A549 (cell line): ENCODE measurements at regions not wholly inside any gene's neighbourhood (a gene's known extent, or its start where the extent isn't known, plus 50 kb on each side); places are given as distances from the start of the nearest gene placed in this dataset.

ENCODE experiments used
- ATAC-seq, 2 experiments: fragments of 200-7000 bp in 1 of 2; fragments of >200 bp in 1 of 2; cut with Nextera tagmentation in 1 of 2; cut with Tn5 transposase in 1 of 2; 3 replicates each; pipeline versions ENCODE4 v1.8.0 to v1.9.1; 2018 to 2020; ENCODE audit warnings: mild to moderate bottlenecking in 1 of 2, moderate library complexity in 1 of 2
- CTCF ChIA-PET: fragments of 300-600 bp; sonication (Branson Sonifier 250); formaldehyde crosslinking; extraction: SDS; loops from one replicate; lab custom pipeline; 2021; ENCODE audit warnings: antibody characterized with exemption, inconsistent platforms; lab: Yijun Ruan, JAX
- POLR2A ChIA-PET: fragments of 350-600 bp; formaldehyde crosslinking; extraction: SDS; loops from one replicate; lab custom pipeline; 2021; ENCODE audit warnings: antibody characterized with exemption, inconsistent platforms; lab: Yijun Ruan, JAX
- DNase-seq, 2 experiments: peaks; one replicate each; pipeline versions ENCODE4 v3.0.0 to v3.0.0-alpha.2; 2011 to 2016; ENCODE audit warnings: low read depth in 1 of 2, low spot score in 1 of 2
- FAIRE-seq: peaks from 2 replicates; lab custom pipeline; 2011; peaks lifted over from hg19 to GRCh38; lab: Jason Lieb, UNC
- H3K27ac ChIP-seq, 2 experiments: fragments of >200 bp; sonication (Bioruptor Twin); formaldehyde crosslinking; 3 replicates each; pipeline ENCODE4 v1.5.1; 2016 to 2017
- H3K4me1 ChIP-seq: fragments of >200 bp; sonication (Bioruptor Twin); formaldehyde crosslinking; 3 replicates; pipeline ENCODE4 v1.6.1; 2016
- H3K4me2 ChIP-seq: fragments of >200 bp; sonication (Bioruptor Twin); formaldehyde crosslinking; 3 replicates; pipeline ENCODE4 v1.6.1; 2016
- H3K4me3 ChIP-seq: fragments of >200 bp; sonication (Bioruptor Twin); formaldehyde crosslinking; 3 replicates; pipeline ENCODE4 v1.5.1; 2016
- H3K9me3 ChIP-seq: fragments of >200 bp; sonication (Bioruptor Twin); formaldehyde crosslinking; 3 replicates; pipeline ENCODE4 v1.6.1; 2016
- ATOH8 ChIP-seq: fragments of 250-450 bp; sonication (Bioruptor Pico); IDR thresholded peaks from 2 replicates; pipeline ENCODE4 v1.5.0; 2020; ENCODE audit warnings: low read depth, mild to moderate bottlenecking, moderate library complexity
- BCL3 ChIP-seq: fragments of >200 bp; sonication (Bioruptor Twin); formaldehyde crosslinking; IDR thresholded peaks from 3 replicates; pipeline ENCODE4 v1.6.1; 2016
- CHD4 ChIP-seq: fragments of 200-600 bp; sonication (generic); IDR thresholded peaks from 2 replicates; pipeline ENCODE4 v1.6.1; 2016; ENCODE audit warnings: antibody characterized with exemption, mild to moderate bottlenecking, borderline replicate concordance
- EHF ChIP-seq: fragments of 250-450 bp; sonication (Bioruptor Pico); IDR thresholded peaks from 2 replicates; pipeline ENCODE4 v1.5.0; 2020; ENCODE audit warnings: mild to moderate bottlenecking
- EHMT2 ChIP-seq: fragments of 200-600 bp; sonication (generic); IDR thresholded peaks from 2 replicates; pipeline ENCODE4 v1.6.1; 2016; ENCODE audit warnings: antibody characterized with exemption, low read depth, mild to moderate bottlenecking, moderate library complexity
- ELK1 ChIP-seq: fragments of 150-350 bp; IDR thresholded peaks from 2 replicates; pipeline ENCODE4 v1.6.1; 2014; ENCODE audit warnings: low read depth, mild to moderate bottlenecking, low read length
- EP300 ChIP-seq, 2 experiments: fragments of >200 bp; sonication (Bioruptor Twin); formaldehyde crosslinking; IDR thresholded peaks; 2 replicates in 1 of 2; 3 replicates in 1 of 2; pipeline ENCODE4 v1.6.1; 2016 to 2017
- GATA3 ChIP-seq: IDR thresholded peaks from 2 replicates; pipeline ENCODE4 v1.6.1; 2012; ENCODE audit warnings: borderline replicate concordance
- HES2 ChIP-seq: fragments of >200 bp; sonication (Bioruptor Twin); formaldehyde crosslinking; IDR thresholded peaks from 2 replicates; pipeline ENCODE4 v1.6.1; 2016
- HMGXB4 ChIP-seq: fragments of 250-450 bp; sonication (Bioruptor Pico); IDR thresholded peaks from 2 replicates; pipeline ENCODE4 v1.5.0; 2021; ENCODE audit warnings: mild to moderate bottlenecking, moderate library complexity, borderline replicate concordance
- HOXB13 ChIP-seq: fragments of 250-450 bp; sonication (Bioruptor Pico); IDR thresholded peaks from 2 replicates; pipeline ENCODE4 v1.5.0; 2020; ENCODE audit warnings: low read depth, mild to moderate bottlenecking, moderate library complexity
- JUNB ChIP-seq: fragments of >200 bp; sonication (Bioruptor Twin); formaldehyde crosslinking; IDR thresholded peaks from 2 replicates; pipeline ENCODE4 v1.6.1; 2016
- MAX ChIP-seq: IDR thresholded peaks from 2 replicates; pipeline ENCODE4 v1.6.1; 2012
- NPAS2 ChIP-seq: fragments of 250-450 bp; sonication (Bioruptor Pico); IDR thresholded peaks from 2 replicates; pipeline ENCODE4 v1.8.0; 2022; ENCODE audit warnings: mild to moderate bottlenecking, moderate library complexity, borderline replicate concordance
- PBX3 ChIP-seq: IDR thresholded peaks from 2 replicates; pipeline ENCODE4 v1.6.1; 2012
- RARB ChIP-seq: fragments of 250-450 bp; sonication (Bioruptor Pico); IDR thresholded peaks from 2 replicates; pipeline ENCODE4 v1.8.0; 2021; ENCODE audit warnings: mild to moderate bottlenecking, moderate library complexity
- RCOR1 ChIP-seq: fragments of 150-350 bp; IDR thresholded peaks from 2 replicates; pipeline ENCODE4 v1.6.1; 2014; ENCODE audit warnings: antibody characterized with exemption, low read length, low read depth
- REST ChIP-seq: fragments of 200-600 bp; sonication (generic); IDR thresholded peaks from 2 replicates; pipeline ENCODE4 v1.6.1; 2016; ENCODE audit warnings: antibody characterized with exemption, mild to moderate bottlenecking, moderate library complexity
- SMC3 ChIP-seq: fragments of >200 bp; sonication (Bioruptor Twin); formaldehyde crosslinking; IDR thresholded peaks from 3 replicates; pipeline ENCODE4 v1.6.1; 2018; ENCODE audit warnings: inconsistent platforms
- TFCP2L1 ChIP-seq: fragments of 250-450 bp; sonication (Bioruptor Pico); IDR thresholded peaks from 2 replicates; pipeline ENCODE4 v1.5.0; 2021; ENCODE audit warnings: mild to moderate bottlenecking
- ZC3H11A ChIP-seq: fragments of 450-650 bp; IDR thresholded peaks from 2 replicates; pipeline ENCODE4 v1.6.1; 2014; ENCODE audit warnings: antibody characterized with exemption, mild to moderate bottlenecking
- ZFP36 ChIP-seq: fragments of 450-650 bp; IDR thresholded peaks from 2 replicates; pipeline ENCODE4 v1.6.1; 2014; ENCODE audit warnings: borderline replicate concordance; ENCODE audit not compliant: partially characterized antibody
- ZSCAN20 ChIP-seq: fragments of 250-450 bp; sonication (Bioruptor Pico); IDR thresholded peaks from 2 replicates; pipeline ENCODE4 v1.8.0; 2022; ENCODE audit warnings: mild to moderate bottlenecking, moderate library complexity
- WGBS: methylation state at CpG from one replicate; pipeline ENCODE4 v1.1.6; 2017; ENCODE audit errors: missing lambda C conversion rate; 5-methylcytosine and 5-hydroxymethylcytosine counted together

GRCh38 chr17:77679589-77679988, 278.9 kb upstream of the TNRC6C start:
- ChIA-PET POLR2A (no interaction called here), CTCF (interaction anchor here (0.5 kb wide), 1 partner anchor 23 kb away, joined by 5 read pairs; no protein-coding TSS in a partner anchor)
- no peak for FAIRE-seq
- Histone ChIP-seq H3K4me1 (no peaks in the 10 kb centered on the region), H3K27ac (no peak overlapping the region), H3K9me3 (no peaks in the 10 kb centered on the region)
- TF ChIP-seq PBX3, result no peak
- no peak for TF ChIP-seq EP300 (IDR thresholded peaks at IDR 0.05)
- no peak for TF ChIP-seq NPAS2 (CRISPR knock-in tag)
- no peak for TF ChIP-seq HMGXB4 (CRISPR knock-in tag)
- TF ChIP-seq RARB (CRISPR knock-in tag), result no peak
- no peak for TF ChIP-seq ZSCAN20
- TF ChIP-seq MAX, result no peak
- no peak for TF ChIP-seq ZC3H11A
- TF ChIP-seq ZFP36, result no peak
- no peak for TF ChIP-seq EHF (CRISPR knock-in tag)
- no peak for TF ChIP-seq TFCP2L1 (CRISPR knock-in tag)
- no peak for TF ChIP-seq REST
- TF ChIP-seq ATOH8 (CRISPR knock-in tag), result no peak
- no peak for TF ChIP-seq HES2
- no peak for TF ChIP-seq GATA3
- TF ChIP-seq SMC3, result no peak
- TF ChIP-seq, all 56 proteins: peak for 0
- ATAC-seq (no peak), DNase-seq (no peak)
- Histone ChIP-seq H3K4me2 (no peak overlapping the region), H3K4me3 (no peak overlapping the region)
- WGBS, result 50% methylated on average over 9 of the region's 9 CpGs

- WGBS, result 58% methylated on average over 8 of the region's 8 CpGs
- Histone ChIP-seq H3K4me3 (no peak overlapping the region), H3K27ac (no peak overlapping the region), H3K4me2 (no peak overlapping the region), H3K4me1 (no peaks in the 10 kb centered on the region), H3K9me3 (no peaks in the 10 kb centered on the region)
- no peak for ATAC-seq
- no peak for DNase-seq
- ChIA-PET POLR2A (no interaction called here), CTCF (interaction anchor here (1.0 to 1.4 kb wide), 3 partner anchors 11 to 139 kb away, joined by 3 read pairs; no protein-coding TSS in a partner anchor)
- no peak for FAIRE-seq
- TF ChIP-seq EHMT2 (no peak), ELK1 (no peak), HES2 (no peak), CHD4 (no peak), BCL3 (no peak), JUNB (no peak), RCOR1 (no peak), HOXB13 (CRISPR knock-in tag) (no peak)
These were observed 276.6 kb upstream of the TNRC6C start for GRCh38 chr17:77681861-77682260.
